ENCODE measurements at regions not wholly inside any gene's neighbourhood (a gene's known extent, or its start where the extent isn't known, plus 50 kb on each side); places are given as distances from the start of the nearest gene placed in this dataset.

GRCh38 chr4:100311181-100311580 lies 120.9 kb upstream of the DDIT4L start:
- no peaks in the 10 kb centered on the region for H4K20me1 ChIP-seq (ENCODE audit: control insufficient read depth, insufficient read depth, insufficient read length)
- H2AK5ac ChIP-seq (ENCODE audit: insufficient read length, low read length), result no peak overlapping the region
- no peak overlapping the region for H4K91ac ChIP-seq (ENCODE audit: insufficient read length, low read depth, low read length)
- no peaks in the 10 kb centered on the region for H3K23me2 ChIP-seq (ENCODE audit: insufficient read length, low read depth, low read length, poor library complexity, severe bottlenecking)
- no peak overlapping the region for H2BK15ac ChIP-seq (ENCODE audit: low read depth, low read length)
- TF ChIP-seq, protein P1, sequence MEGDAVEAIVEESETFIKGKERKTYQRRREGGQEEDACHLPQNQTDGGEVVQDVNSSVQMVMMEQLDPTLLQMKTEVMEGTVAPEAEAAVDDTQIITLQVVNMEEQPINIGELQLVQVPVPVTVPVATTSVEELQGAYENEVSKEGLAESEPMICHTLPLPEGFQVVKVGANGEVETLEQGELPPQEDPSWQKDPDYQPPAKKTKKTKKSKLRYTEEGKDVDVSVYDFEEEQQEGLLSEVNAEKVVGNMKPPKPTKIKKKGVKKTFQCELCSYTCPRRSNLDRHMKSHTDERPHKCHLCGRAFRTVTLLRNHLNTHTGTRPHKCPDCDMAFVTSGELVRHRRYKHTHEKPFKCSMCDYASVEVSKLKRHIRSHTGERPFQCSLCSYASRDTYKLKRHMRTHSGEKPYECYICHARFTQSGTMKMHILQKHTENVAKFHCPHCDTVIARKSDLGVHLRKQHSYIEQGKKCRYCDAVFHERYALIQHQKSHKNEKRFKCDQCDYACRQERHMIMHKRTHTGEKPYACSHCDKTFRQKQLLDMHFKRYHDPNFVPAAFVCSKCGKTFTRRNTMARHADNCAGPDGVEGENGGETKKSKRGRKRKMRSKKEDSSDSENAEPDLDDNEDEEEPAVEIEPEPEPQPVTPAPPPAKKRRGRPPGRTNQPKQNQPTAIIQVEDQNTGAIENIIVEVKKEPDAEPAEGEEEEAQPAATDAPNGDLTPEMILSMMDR (conservative IDR thresholded peaks at IDR 0.05), result peak; percentile 43; the same call in 2 of the 3 replicates
- no peaks in the 10 kb centered on the region for H3K4me1 ChIP-seq (ENCODE audit: insufficient read depth, low read length)
- peak; percentile 39 for DNase-seq
- H2BK20ac ChIP-seq (ENCODE audit: low read depth, low read length, poor library complexity, severe bottlenecking), result no peak overlapping the region
- Mint-ChIP-seq H3K36me3 (ENCODE audit: insufficient read depth in 1 of 3, low read depth in 3 of 3) (no peaks in the 10 kb centered on the region), H3K9me3 (no peaks in the 10 kb centered on the region; a peak in 1 of 5 replicates), H3K4me3 (no peak overlapping the region; a peak in 1 of 5 replicates), H3K27ac (no peak overlapping the region; a peak in 1 of 7 replicates), H3K27me3 (ENCODE audit: low read depth) (no peaks in the 10 kb centered on the region), H3K4me1 (peaks cover 32 to 33% of the 10 kb centered on the region in 2 experiments)
- WGBS (ENCODE audit: extremely low coverage, insufficient read length, low lambda C conversion rate), result no CpG with 5 or more reads among the region's 3 CpGs
- no peaks in the 10 kb centered on the region for H3K79me2 ChIP-seq (ENCODE audit: insufficient read depth, low read length)
- no peak overlapping the region for H2BK5ac ChIP-seq (ENCODE audit: insufficient read length, low read length)
- no peak overlapping the region for H3K23ac ChIP-seq (ENCODE audit: insufficient read length, low read depth, low read length)
- no peak overlapping the region for H3K27ac ChIP-seq (ENCODE audit: insufficient read length, low read depth, low read length)
- no peak overlapping the region for H3K14ac ChIP-seq (ENCODE audit: insufficient read depth, low read length)
- H4K8ac ChIP-seq (replicated peaks; ENCODE audit: insufficient read length, low read depth, low read length), result no peak overlapping the region
- no peak overlapping the region for H3K4me2 ChIP-seq (ENCODE audit: insufficient read depth, insufficient read length, low read length)
- H2BK120ac ChIP-seq (ENCODE audit: low read depth, low read length, poor library complexity, severe bottlenecking), result no peak overlapping the region
- H2BK12ac ChIP-seq (ENCODE audit: insufficient read length, low read depth, low read length), result no peak overlapping the region
- no peaks in the 10 kb centered on the region for H3K27me3 ChIP-seq (ENCODE audit: insufficient read depth, low read length)
- no peaks in the 10 kb centered on the region for H3K79me1 ChIP-seq (ENCODE audit: insufficient read depth, low read depth, low read length, poor library complexity, severe bottlenecking)
- no peak overlapping the region for H3K56ac ChIP-seq (ENCODE audit: insufficient read length, low read depth, low read length)
- H2AFZ ChIP-seq (ENCODE audit: low read length), result no peak overlapping the region
- no peak overlapping the region for H3K9ac ChIP-seq (ENCODE audit: extremely low read depth, insufficient read length, low read length)
- H3K4ac ChIP-seq (ENCODE audit: low read depth, low read length), result no peak overlapping the region
- no peak overlapping the region for H3T11ph ChIP-seq (ENCODE audit: low read length)
- H3K9me3 ChIP-seq (ENCODE audit: control insufficient read depth, low read depth, low read length), result no peaks in the 10 kb centered on the region
- no peak overlapping the region for H4K5ac ChIP-seq (ENCODE audit: insufficient read length, low read depth, low read length)
- H3K18ac ChIP-seq (ENCODE audit: insufficient read length, low read depth, low read length), result no peak overlapping the region
